HG02798 (cell line): ENCODE measurements at regions not wholly inside any gene's neighbourhood (a gene's known extent, or its start where the extent isn't known, plus 50 kb on each side); places are given as distances from the start of the nearest gene placed in this dataset.
"Not testable (repeated sequence)": the region's sequence is repeated elsewhere in the genome, so short reads cannot be mapped to it uniquely, and the experiment has no call there.

Source experiments
- ATAC-seq: cut with Tn5 transposase; IDR thresholded peaks from one replicate; pipeline ENCODE4 v1.9.1; 2021; ENCODE audit warnings: mild to moderate bottlenecking; ENCODE audit not compliant: unreplicated experiment, poor library complexity

- ATAC-seq = not testable (repeated sequence)
These were observed 232.5 kb upstream of the FOXF1 start for GRCh38 chr16:86277859-86278258.

GRCh38 chr16:86281421-86281820 is 228.9 kb upstream of the FOXF1 start:
- no peak for ATAC-seq

- no peak for ATAC-seq
These were observed 226.4 kb upstream of the FOXF1 start for GRCh38 chr16:86283944-86284343.

GRCh38 chr16:86285421-86285820 is 224.9 kb upstream of the FOXF1 start:
- ATAC-seq = no peak

GRCh38 chr16:86285938-86286921 is 224.1 kb upstream of the FOXF1 start:
- no peak for ATAC-seq

GRCh38 chr16:86286991-86287663 is 223.2 kb upstream of the FOXF1 start:
- no peak for ATAC-seq

- ATAC-seq = no peak
These were observed 222.6 kb upstream of the FOXF1 start for GRCh38 chr16:86287664-86288201.

GRCh38 chr16:86288716-86289294 is 221.5 kb upstream of the FOXF1 start:
- no peak for ATAC-seq

- ATAC-seq = no peak
These were observed 221.0 kb upstream of the FOXF1 start for GRCh38 chr16:86289304-86289703.

- no peak for ATAC-seq
These were observed 220.4 kb upstream of the FOXF1 start for GRCh38 chr16:86289907-86290306.

GRCh38 chr16:86291491-86291890 is 218.8 kb upstream of the FOXF1 start:
- no peak for ATAC-seq

GRCh38 chr16:86292171-86292775 is 218.1 kb upstream of the FOXF1 start:
- no peak for ATAC-seq

GRCh38 chr16:86292942-86293341 is 217.4 kb upstream of the FOXF1 start:
- no peak for ATAC-seq

- ATAC-seq = no peak
These were observed 216.4 kb upstream of the FOXF1 start for GRCh38 chr16:86293906-86294305.

- no peak for ATAC-seq
These were observed 215.7 kb upstream of the FOXF1 start for GRCh38 chr16:86294535-86295196.

- no peak for ATAC-seq
These were observed 214.1 kb upstream of the FOXF1 start for GRCh38 chr16:86296256-86296655.

GRCh38 chr16:86297391-86297790 is 212.9 kb upstream of the FOXF1 start:
- no peak for ATAC-seq

GRCh38 chr16:86297866-86298757 is 212.2 kb upstream of the FOXF1 start:
- no peak for ATAC-seq

GRCh38 chr16:86298758-86299134 is 211.6 kb upstream of the FOXF1 start:
- ATAC-seq = no peak
